ENCODE measurements at regions not wholly inside any gene's neighbourhood (a gene's known extent, or its start where the extent isn't known, plus 50 kb on each side); places are given as distances from the start of the nearest gene placed in this dataset.

- TF ChIP-seq CTCF (IDR thresholded peaks at IDR 0.05), result no peak
- Histone ChIP-seq H3K27me3 (no peaks in the 10 kb centered on the region), H3K4me3 (no peak overlapping the region), H3K4me1 (no peaks in the 10 kb centered on the region), H3K9me3 (no peaks in the 10 kb centered on the region), H3K27ac (no peak overlapping the region), H3K36me3 (no peaks in the 10 kb centered on the region)
- DNase-seq (ENCODE audit: low spot score in 2 of 2), result no peak
- intact Hi-C loops (cut with DNase I), result no loop called here
These were observed 405.0 kb downstream of the SHISA9 start for GRCh38 chr16:13306161-13306995.

DNA sequence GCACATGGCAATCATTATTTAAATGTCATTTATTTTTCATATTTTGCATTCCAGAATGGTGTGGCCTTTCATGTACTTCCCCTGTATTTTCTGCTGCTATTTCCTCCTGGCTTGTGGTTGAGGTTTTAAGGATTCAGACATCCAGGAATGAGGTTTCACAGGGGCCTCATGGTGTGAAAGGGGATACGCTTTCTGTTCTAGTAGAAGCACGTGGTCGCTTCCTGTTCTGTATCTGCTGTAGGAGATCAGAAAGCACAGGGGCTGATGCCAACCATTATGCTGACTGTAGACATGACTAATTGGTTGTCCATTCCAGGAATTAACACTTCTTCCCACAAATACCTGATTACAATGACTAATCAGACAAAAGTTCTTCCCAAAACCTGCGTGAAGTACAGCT, 405.9 kb downstream of the SHISA9 start:
- H3K4me3 ChIP-seq, result no peak overlapping the region
- no peak for TF ChIP-seq CTCF (IDR thresholded peaks at IDR 0.05)
- H3K36me3 ChIP-seq, result no peaks in the 10 kb centered on the region
- no peak for DNase-seq (ENCODE audit: low spot score in 2 of 2)
- H3K27me3 ChIP-seq, result no peaks in the 10 kb centered on the region
- intact Hi-C loops (cut with DNase I), result no loop called here
- no peaks in the 10 kb centered on the region for H3K4me1 ChIP-seq
- H3K27ac ChIP-seq, result no peak overlapping the region
- H3K9me3 ChIP-seq, result no peaks in the 10 kb centered on the region

- no peak for DNase-seq (ENCODE audit: low spot score in 2 of 2)
- no peaks in the 10 kb centered on the region for H3K27me3 ChIP-seq
- no peak overlapping the region for H3K27ac ChIP-seq
- no peak for TF ChIP-seq CTCF (IDR thresholded peaks at IDR 0.05)
- no peak overlapping the region for H3K4me3 ChIP-seq
- no peaks in the 10 kb centered on the region for H3K9me3 ChIP-seq
- no peaks in the 10 kb centered on the region for H3K4me1 ChIP-seq
- H3K36me3 ChIP-seq, result no peaks in the 10 kb centered on the region
- intact Hi-C loops (cut with DNase I), result no loop called here
These were observed 406.5 kb downstream of the SHISA9 start for GRCh38 chr16:13307851-13308250.

- TF ChIP-seq CTCF (IDR thresholded peaks at IDR 0.05), result no peak
- no peaks in the 10 kb centered on the region for H3K4me1 ChIP-seq
- intact Hi-C loops (cut with DNase I), result no loop called here
These were observed 410.7 kb downstream of the SHISA9 start for GRCh38 chr16:13312063-13312462.

GRCh38 chr16:13313351-13313750, 412.0 kb downstream of the SHISA9 start:
- DNase-seq (ENCODE audit: low spot score in 2 of 2), result no peak
- Histone ChIP-seq H3K27ac (no peak overlapping the region), H3K4me1 (no peaks in the 10 kb centered on the region), H3K27me3 (no peaks in the 10 kb centered on the region), H3K36me3 (no peaks in the 10 kb centered on the region), H3K9me3 (no peaks in the 10 kb centered on the region), H3K4me3 (no peak overlapping the region)
- intact Hi-C loops (cut with DNase I), result no loop called here
- no peak for TF ChIP-seq CTCF (IDR thresholded peaks at IDR 0.05)

More at GRCh38 chr16:13312063-13312462, 410.7 kb downstream of the SHISA9 start:
- Histone ChIP-seq H3K27ac (no peak overlapping the region), H3K36me3 (no peaks in the 10 kb centered on the region), H3K27me3 (no peaks in the 10 kb centered on the region), H3K4me3 (no peak overlapping the region), H3K9me3 (no peaks in the 10 kb centered on the region)
- no peak for DNase-seq (ENCODE audit: low spot score in 2 of 2)

Data from ascending aorta (tissue), 2 donors.